Hepatocyte (in vitro differentiated cells): ENCODE measurements at regions not wholly inside any gene's neighbourhood (a gene's known extent, or its start where the extent isn't known, plus 50 kb on each side); places are given as distances from the start of the nearest gene placed in this dataset.

ENCODE experiments used
- DNase-seq: peaks from one replicate; pipeline ENCODE4 v3.0.0-alpha.2; 2016; ENCODE audit warnings: low spot score
- H2AFZ ChIP-seq: fragments of 200-600 bp; sonication (generic); 2 replicates; pipeline ENCODE4 v1.6.0; 2016; ENCODE audit warnings: antibody characterized with exemption, mild to moderate bottlenecking
- H3K27ac ChIP-seq: fragments of 200-600 bp; sonication (generic); 2 replicates; pipeline ENCODE4 v1.5.1; 2016; ENCODE audit warnings: mild to moderate bottlenecking
- H3K27me3 ChIP-seq: fragments of 200-600 bp; sonication (generic); 2 replicates; pipeline ENCODE4 v1.6.1; 2016
- H3K36me3 ChIP-seq: fragments of 200-600 bp; sonication (generic); replicated peaks from 2 replicates; pipeline ENCODE4 v1.5.1; 2016; ENCODE audit warnings: low read depth; ENCODE audit not compliant: insufficient read depth
- H3K4me1 ChIP-seq: fragments of 200-600 bp; sonication (generic); 2 replicates; pipeline ENCODE4 v1.5.1; 2016; ENCODE audit warnings: mild to moderate bottlenecking, moderate library complexity; ENCODE audit not compliant: insufficient read depth
- H3K4me2 ChIP-seq: fragments of 200-600 bp; sonication (generic); 2 replicates; pipeline ENCODE4 v1.6.0; 2016
- H3K4me3 ChIP-seq: fragments of 200-600 bp; sonication (generic); 2 replicates; pipeline ENCODE4 v1.5.1; 2016; ENCODE audit warnings: mild to moderate bottlenecking
- H3K79me2 ChIP-seq: fragments of 200-600 bp; sonication (generic); 2 replicates; pipeline ENCODE4 v1.6.0; 2017; ENCODE audit warnings: mild to moderate bottlenecking
- H3K9me2 ChIP-seq: fragments of 200-600 bp; sonication (generic); replicated peaks from 2 replicates; pipeline ENCODE4 v1.6.0; 2017; ENCODE audit warnings: mild to moderate bottlenecking; ENCODE audit not compliant: insufficient read depth
- H3K9me3 ChIP-seq: fragments of 200-600 bp; sonication (generic); 2 replicates; pipeline ENCODE4 v1.5.1; 2016; ENCODE audit warnings: low read depth, mild to moderate bottlenecking
- H4K20me1 ChIP-seq: fragments of 200-600 bp; sonication (generic); 2 replicates; pipeline ENCODE4 v1.6.0; 2016; ENCODE audit warnings: mild to moderate bottlenecking; ENCODE audit not compliant: insufficient read depth, poor library complexity, severe bottlenecking
- EZH2 ChIP-seq: fragments of 200-600 bp; sonication (generic); IDR thresholded peaks from 2 replicates; pipeline ENCODE4 v1.6.1; 2016; ENCODE audit warnings: antibody characterized with exemption, mild to moderate bottlenecking, borderline replicate concordance
- EZH2phosphoT487 ChIP-seq: fragments of 200-600 bp; sonication (generic); IDR thresholded peaks from one replicate; pipeline ENCODE4 v1.6.1; 2018; ENCODE audit warnings: antibody characterized with exemption, mild to moderate bottlenecking, low read depth, moderate library complexity; ENCODE audit not compliant: unreplicated experiment, severe bottlenecking
- WGBS: methylation state at CpG from one replicate; pipeline ENCODE4 v1.1.6; 2016; ENCODE audit warnings: low lambda C conversion rate; ENCODE audit errors: missing lambda C conversion rate; 5-methylcytosine and 5-hydroxymethylcytosine counted together
- TF ChIP-seq, protein P1 (sequence below): fragments of 200-600 bp; sonication (generic); IDR thresholded peaks from 2 replicates; pipeline ENCODE4 v1.5.1; 2016; ENCODE audit warnings: antibody characterized with exemption, mild to moderate bottlenecking; ENCODE audit not compliant: poor library complexity

DNA sequence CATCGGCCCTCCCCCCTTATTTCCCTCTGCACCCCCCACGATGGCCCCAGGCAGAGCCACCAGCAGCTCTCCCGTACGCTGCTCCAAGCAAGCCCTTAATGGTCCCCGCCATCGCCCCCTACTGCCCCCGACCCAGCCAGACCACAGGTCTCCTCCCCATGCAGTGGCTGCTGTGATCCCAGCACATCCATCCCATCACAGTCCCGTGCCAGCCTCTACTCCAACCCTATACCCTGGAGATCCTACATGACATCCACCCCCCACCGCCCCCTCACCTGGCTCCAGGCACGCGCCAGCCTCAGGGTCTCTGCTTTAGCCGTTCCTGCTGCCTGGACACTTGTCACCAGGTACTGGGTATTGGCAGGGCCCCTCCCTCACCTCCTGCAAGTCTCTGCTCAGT is 85.8 kb upstream of the RTL6 start:
- H3K4me3 ChIP-seq: no peak overlapping the region
- no peaks in the 10 kb centered on the region for H3K36me3 ChIP-seq
- H3K4me2 ChIP-seq: no peak overlapping the region
- no peak overlapping the region for H2AFZ ChIP-seq
- TF ChIP-seq, protein P1, sequence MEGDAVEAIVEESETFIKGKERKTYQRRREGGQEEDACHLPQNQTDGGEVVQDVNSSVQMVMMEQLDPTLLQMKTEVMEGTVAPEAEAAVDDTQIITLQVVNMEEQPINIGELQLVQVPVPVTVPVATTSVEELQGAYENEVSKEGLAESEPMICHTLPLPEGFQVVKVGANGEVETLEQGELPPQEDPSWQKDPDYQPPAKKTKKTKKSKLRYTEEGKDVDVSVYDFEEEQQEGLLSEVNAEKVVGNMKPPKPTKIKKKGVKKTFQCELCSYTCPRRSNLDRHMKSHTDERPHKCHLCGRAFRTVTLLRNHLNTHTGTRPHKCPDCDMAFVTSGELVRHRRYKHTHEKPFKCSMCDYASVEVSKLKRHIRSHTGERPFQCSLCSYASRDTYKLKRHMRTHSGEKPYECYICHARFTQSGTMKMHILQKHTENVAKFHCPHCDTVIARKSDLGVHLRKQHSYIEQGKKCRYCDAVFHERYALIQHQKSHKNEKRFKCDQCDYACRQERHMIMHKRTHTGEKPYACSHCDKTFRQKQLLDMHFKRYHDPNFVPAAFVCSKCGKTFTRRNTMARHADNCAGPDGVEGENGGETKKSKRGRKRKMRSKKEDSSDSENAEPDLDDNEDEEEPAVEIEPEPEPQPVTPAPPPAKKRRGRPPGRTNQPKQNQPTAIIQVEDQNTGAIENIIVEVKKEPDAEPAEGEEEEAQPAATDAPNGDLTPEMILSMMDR: no peak
- TF ChIP-seq EZH2phosphoT487: no peak
- no peak for TF ChIP-seq EZH2
- no peaks in the 10 kb centered on the region for H3K4me1 ChIP-seq
- H3K79me2 ChIP-seq: no peaks in the 10 kb centered on the region
- H3K27ac ChIP-seq: no peak overlapping the region
- H3K9me3 ChIP-seq: no peaks in the 10 kb centered on the region
- H3K27me3 ChIP-seq: no peaks in the 10 kb centered on the region
- H3K9me2 ChIP-seq: no peaks in the 10 kb centered on the region
- no peaks in the 10 kb centered on the region for H4K20me1 ChIP-seq
- DNase-seq: no peak
- WGBS: 77% methylated on average over 8 of the region's 12 CpGs

DNA sequence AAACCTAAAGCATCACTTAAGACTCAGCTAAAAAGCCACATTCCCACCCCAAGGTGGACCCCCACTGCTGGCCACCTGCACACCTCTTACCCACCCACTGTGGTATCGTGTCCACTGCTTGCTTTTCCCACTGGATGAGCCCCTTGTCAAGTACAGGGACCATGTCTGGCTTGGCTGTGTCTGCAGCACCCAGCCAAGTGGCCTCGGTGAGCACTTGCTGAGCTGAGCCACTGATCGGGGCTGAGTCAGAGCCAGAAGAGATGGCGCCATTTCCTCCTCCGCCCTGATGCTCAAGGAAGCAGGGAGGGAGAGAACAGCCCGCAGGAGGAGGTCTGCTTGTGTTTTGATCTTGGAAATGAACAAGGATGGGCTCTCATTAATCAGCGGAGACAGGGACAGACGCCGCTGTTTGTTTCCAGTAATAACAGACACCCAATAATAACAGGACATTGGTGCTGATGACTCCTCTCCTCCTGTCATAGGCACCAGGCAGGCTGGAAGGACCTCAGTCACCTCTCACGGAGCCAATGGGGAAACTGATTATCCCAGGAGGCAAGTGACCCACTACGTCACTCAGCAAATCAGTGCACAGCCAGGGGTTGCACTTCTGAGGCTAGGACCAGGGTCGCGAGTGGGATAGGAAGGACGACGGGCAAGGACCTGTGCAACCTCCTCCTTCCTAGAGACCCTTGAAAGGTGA is 85.2 kb upstream of the RTL6 start:
- H3K27me3 ChIP-seq: no peaks in the 10 kb centered on the region
- H3K27ac ChIP-seq: no peak overlapping the region
- no peaks in the 10 kb centered on the region for H3K9me2 ChIP-seq
- no peaks in the 10 kb centered on the region for H3K79me2 ChIP-seq
- no peaks in the 10 kb centered on the region for H3K9me3 ChIP-seq
- no peaks in the 10 kb centered on the region for H3K36me3 ChIP-seq
- no peak overlapping the region for H3K4me2 ChIP-seq
- H3K4me3 ChIP-seq: no peak overlapping the region
- no peaks in the 10 kb centered on the region for H3K4me1 ChIP-seq
- H4K20me1 ChIP-seq: no peaks in the 10 kb centered on the region
- H2AFZ ChIP-seq: no peak overlapping the region
- DNase-seq: no peak
- TF ChIP-seq EZH2phosphoT487 (no peak), EZH2 (no peak)
- TF ChIP-seq, protein P1: no peak
- 86% methylated on average over 14 of the region's 15 CpGs for WGBS

DNA sequence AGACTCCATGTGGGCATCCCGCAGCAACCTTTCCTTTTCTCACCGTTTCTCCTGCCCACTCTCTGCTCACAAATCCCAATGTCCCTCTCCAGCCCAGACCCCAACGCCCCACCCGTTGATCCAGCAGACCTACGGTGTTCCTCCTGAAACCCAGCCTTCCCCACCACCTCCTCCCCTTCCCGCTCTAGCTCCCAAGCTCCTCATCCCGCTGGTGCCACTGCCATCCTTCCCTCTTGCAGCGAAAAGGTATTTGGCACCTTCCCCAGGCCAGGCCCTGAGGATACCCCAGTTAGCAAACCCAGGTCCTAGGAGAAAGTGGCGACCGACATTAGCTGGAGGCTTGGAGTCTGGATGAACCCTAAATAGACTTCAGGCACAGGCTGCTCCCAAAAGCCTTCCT is 84.0 kb upstream of the RTL6 start:
- TF ChIP-seq EZH2: no peak
- TF ChIP-seq EZH2phosphoT487: no peak
- TF ChIP-seq, protein P1: no peak
- Histone ChIP-seq H3K4me1 (no peaks in the 10 kb centered on the region), H3K27ac (no peak overlapping the region), H3K9me2 (no peaks in the 10 kb centered on the region), H3K27me3 (no peaks in the 10 kb centered on the region), H3K4me3 (no peak overlapping the region), H3K36me3 (no peaks in the 10 kb centered on the region), H2AFZ (no peak overlapping the region), H3K9me3 (no peaks in the 10 kb centered on the region), H3K79me2 (no peaks in the 10 kb centered on the region), H3K4me2 (no peak overlapping the region), H4K20me1 (no peaks in the 10 kb centered on the region)
- 96% methylated on average over 9 of the region's 10 CpGs for WGBS
- no peak for DNase-seq
